Body of pancreas (tissue), 4 donors: ENCODE measurements at regions not wholly inside any gene's neighbourhood (a gene's known extent, or its start where the extent isn't known, plus 50 kb on each side); places are given as distances from the start of the nearest gene placed in this dataset.
"Not testable (repeated sequence)": the region's sequence is repeated elsewhere in the genome, so short reads cannot be mapped to it uniquely, and the experiment has no call there.

ENCODE experiments used
- POLR2A ChIP-seq, 3 donors: fragments of 450-650 bp; IDR thresholded peaks; one replicate each; pipeline ENCODE4 v1.6.1; 2016; ENCODE audit warnings: antibody characterized with exemption in 3 of 3, mild to moderate bottlenecking in 2 of 3
- TF ChIP-seq, protein P1 (sequence below), 7 experiments: fragments of 450-650 bp in 4 of 7; fragments of 200-600 bp in 3 of 7; sonication (generic) in 3 of 7; IDR thresholded peaks; one replicate each; pipeline ENCODE4 v1.5.1; 2016 to 2019; ENCODE audit warnings: antibody characterized with exemption in 7 of 7

DNA sequence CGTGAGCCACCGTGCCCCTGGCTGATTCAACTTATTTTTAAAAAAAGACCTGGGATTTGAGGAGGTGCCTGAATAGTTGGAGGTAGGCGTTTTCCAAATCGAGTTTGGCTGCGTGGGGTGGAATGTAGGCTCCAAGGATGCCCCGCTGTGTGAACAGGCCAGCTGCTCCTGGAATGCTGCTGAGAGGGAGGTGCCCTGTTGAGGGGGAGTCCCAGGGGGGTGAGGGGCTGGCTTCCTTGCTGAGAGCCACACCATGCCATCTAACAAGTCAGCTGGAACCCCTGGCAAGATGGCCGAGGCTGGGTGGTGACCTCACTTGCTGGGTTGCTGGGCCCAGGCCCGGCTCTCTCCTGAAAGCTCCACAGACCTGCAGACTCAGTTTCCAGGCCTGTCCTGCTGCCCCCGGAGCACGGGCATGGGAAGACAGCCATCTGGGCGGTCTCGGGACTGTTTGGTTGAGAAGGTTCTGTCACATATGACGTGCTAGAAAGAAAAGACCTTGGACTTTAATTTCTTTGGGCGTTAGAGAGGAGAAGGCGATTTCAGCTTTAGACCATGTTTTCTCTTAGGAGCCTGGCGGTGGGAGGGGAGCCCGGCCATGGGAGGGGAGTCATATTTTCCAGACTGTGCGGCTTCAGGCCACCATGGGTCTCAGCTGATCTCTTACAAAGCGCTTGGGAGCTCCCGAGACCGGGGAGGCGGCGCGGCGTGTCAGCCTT lies 4047.0 kb upstream of the TPTE start:
- TF ChIP-seq, protein P1, sequence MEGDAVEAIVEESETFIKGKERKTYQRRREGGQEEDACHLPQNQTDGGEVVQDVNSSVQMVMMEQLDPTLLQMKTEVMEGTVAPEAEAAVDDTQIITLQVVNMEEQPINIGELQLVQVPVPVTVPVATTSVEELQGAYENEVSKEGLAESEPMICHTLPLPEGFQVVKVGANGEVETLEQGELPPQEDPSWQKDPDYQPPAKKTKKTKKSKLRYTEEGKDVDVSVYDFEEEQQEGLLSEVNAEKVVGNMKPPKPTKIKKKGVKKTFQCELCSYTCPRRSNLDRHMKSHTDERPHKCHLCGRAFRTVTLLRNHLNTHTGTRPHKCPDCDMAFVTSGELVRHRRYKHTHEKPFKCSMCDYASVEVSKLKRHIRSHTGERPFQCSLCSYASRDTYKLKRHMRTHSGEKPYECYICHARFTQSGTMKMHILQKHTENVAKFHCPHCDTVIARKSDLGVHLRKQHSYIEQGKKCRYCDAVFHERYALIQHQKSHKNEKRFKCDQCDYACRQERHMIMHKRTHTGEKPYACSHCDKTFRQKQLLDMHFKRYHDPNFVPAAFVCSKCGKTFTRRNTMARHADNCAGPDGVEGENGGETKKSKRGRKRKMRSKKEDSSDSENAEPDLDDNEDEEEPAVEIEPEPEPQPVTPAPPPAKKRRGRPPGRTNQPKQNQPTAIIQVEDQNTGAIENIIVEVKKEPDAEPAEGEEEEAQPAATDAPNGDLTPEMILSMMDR (IDR thresholded peaks at IDR 0.05), result not testable (repeated sequence)
- TF ChIP-seq POLR2A (IDR thresholded peaks at IDR 0.05), result not testable (repeated sequence)
